Daoy (cell line): ENCODE measurements at regions not wholly inside any gene's neighbourhood (a gene's known extent, or its start where the extent isn't known, plus 50 kb on each side); places are given as distances from the start of the nearest gene placed in this dataset.
A peak's percentile ranks its signal among the peaks of the same experiment; 100 is the strongest.

Experiments
- DNase-seq: peaks from one replicate; pipeline ENCODE4 v3.0.0-alpha.2; 2015; ENCODE audit warnings: low read depth

DNA sequence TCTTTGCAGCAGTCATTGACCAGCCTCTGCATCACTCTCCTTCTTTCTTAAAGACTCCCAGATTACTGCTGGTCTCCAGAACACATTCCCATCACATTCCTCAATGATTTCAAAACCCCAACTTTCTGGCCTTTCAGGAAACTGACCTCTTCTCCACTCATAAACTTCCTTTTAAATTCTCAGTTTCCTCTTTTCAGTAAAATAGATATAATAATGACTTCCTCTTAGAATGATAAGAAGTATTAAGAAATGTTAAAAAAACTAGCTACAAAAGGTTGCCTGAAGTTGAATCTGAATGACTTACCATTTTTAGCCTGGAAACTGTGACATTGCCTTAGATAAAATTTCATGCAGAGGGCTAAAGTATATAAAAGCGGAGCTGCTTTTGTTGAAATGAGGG, 239.3 kb downstream of the OGFRL1 start:
- DNase-seq, result no peak

DNA sequence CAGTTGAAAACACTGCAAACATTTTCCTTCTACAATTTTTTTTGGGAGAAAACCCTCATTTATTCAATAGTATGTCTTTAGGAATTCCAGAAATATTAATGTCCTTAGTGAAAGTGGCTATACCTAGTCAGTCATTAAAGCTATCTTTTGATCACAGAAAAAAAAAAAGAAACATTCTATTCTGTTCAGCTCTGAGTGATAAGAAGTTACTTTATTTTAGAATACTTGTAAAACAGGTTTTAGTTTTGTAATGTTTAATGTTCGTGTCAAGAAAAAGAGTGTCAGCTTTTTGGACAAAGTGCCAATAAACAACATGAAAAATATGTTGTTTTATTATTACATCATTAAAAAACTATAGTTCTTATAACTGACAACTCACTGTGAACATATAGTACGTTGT, 240.4 kb downstream of the OGFRL1 start:
- DNase-seq, result no peak

DNA sequence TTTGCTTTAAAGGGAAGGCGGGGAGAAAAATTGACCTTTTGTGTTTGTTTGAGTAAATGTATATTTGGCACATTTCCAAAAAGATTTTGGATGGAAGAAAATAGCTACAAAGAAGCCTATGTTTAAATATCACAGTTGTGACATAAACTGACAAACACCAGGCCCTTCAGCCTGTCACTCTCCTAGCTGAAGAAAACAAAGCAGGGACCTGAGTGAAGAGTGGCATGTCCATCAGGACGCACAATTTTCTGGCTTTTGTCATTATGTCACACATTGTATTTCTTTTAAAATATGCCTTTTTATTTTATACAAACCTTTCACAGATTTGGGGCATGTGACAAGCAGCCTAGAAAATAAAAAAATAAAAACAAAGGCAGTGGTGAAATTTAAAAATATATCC, 241.2 kb downstream of the OGFRL1 start:
- no peak for DNase-seq

DNA sequence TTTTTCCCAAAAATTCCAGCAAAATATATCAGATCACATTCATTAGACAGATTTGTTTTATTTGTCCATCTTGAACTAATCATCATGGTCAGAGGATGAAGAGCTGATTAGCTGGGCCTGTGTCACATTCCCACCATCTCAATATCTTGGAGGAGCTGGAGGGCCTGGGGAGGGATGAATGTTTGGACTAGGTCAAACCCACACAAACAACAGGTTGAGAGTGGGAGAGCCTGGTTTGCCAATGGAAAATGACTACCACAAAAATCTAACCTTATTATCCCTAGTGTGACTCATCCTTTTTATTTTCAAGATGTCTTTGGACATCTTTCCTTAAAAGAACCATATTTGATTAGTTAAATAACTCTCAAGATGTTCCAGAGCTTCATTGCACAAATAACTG, 242.4 kb downstream of the OGFRL1 start:
- no peak for DNase-seq

DNA sequence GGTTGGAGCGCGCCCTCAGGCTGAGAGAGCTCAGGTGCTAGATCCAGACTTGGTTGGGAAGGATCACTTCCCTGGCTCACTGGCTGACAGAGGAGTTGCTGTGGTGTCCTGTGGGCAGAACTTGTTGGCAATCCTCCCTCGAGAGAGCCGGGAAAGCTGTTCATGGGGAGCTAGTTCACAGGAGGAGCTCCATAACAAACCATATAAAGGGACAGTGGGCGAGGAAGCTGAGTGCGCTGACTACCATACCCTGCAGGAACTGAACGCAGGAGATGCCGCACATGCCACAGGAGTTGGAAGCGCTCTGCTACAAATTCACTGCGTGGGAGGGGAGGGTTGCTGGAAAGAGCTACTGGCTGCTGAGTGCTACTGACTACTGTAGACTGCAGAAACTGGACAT, 243.2 kb downstream of the OGFRL1 start:
- no peak for DNase-seq

DNA sequence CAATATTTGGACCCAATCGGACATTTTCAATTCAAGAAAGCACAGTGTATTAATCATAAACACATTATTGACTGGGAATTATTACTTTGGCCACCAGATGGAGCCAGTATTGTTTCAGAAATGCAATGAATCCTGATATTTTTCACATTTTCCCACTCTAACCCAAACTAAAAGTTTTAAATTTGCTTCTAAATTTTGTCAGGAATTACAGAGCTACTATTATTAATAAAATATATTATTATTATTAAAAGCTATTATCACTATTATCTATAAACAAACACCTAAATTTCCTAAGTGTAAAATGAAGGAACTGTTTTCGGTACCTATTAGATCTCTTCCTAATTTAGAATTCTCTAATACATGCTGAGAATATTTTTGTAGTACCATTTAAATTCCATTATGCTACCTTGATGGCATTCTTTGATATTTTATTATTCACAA, 245.3 kb downstream of the OGFRL1 start:
- peak; percentile 21 for DNase-seq

DNA sequence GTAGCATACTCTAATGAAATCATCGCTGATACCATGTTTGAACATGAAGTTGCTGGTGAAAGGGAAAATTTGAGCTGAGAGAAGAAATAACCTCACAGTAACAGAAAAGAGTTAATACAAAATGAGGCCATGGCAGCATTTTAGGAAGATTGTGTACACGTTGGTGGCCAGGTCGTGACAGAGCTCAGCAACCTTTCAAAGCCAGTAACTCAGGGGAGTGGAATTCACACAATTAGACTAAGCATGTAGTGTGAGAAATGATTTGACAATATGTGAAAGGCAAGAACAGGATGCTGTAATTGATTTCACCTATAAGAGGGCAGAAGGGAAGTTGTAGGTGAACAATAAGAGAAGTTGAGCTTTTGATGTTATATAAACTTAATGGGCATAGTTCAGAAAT, 246.3 kb downstream of the OGFRL1 start:
- no peak for DNase-seq

DNA sequence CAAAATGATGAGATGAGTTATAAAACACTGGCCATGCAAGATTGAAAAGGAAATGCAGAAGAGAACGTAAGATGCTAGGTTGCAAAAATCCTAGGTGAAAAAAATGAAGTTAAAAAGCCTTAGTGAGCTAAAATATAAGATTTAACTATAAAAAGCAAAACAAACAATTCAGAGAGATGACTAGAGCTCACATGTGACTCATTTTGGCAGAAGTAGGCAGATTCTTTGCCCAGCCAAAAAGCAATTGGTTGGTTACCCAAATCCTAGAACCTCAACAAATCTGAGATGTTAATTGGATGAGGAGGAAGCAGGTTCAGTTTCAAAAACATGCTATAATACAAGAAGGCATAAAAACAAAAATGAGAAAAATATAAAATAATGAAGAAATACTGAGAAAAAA, 249.1 kb downstream of the OGFRL1 start:
- DNase-seq, result peak; percentile 8

DNA sequence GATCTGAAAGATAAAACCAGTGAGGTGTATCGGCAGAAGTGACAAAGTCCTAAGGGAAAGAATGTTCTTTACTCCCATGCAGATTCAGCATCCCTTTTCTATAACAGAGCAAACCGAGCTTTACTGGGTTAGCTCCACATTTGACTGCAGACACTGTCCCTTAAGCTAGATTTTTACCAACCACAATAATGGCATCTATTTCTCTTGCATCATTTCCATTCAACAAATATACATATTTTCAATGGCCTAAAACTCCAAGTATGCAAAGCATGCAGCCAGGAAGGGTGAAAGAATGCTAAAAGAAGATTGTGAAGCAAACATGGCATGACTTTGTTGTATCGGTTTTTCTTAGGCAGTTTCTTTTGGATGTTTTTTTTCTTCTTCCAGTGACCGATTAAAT, 255.4 kb downstream of the OGFRL1 start:
- DNase-seq, result no peak

DNA sequence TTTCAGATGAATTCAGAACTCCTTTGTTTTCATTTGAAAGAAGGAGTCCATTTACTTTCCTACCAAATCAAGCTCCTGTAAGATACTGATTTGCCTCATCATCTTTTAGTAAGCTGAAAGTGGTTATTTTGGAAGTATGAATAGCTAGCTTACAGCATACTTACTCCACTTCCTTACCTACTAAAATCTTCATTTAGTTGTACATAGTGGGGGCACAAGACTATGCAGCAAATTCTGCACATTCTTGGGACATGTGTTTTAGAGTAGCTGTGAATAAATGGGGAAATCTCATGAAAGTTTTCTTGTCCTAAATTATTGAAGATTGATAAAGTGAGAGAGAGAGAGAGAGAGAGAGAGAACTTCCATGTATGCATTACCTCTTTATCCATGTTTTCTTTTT, 256.3 kb downstream of the OGFRL1 start:
- DNase-seq, result no peak

DNA sequence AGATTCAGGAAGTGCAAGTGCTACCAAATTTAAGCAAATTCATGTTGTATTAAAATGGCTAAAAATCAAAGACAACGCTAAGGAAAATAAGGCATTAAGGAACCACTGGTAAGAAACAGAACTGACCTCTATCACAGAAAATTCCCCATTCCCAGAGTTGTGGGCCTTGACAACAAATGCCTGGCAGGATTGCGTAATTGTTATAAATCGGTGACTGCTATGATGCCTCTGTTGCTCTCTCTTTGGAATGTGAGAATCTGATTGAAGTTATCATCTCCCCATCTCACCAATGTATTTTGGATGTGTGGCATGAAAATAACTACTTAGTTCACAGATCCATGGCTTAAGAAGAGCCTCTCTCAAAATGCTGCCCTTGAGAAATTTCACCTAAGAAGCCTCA, 257.3 kb downstream of the OGFRL1 start:
- no peak for DNase-seq

DNA sequence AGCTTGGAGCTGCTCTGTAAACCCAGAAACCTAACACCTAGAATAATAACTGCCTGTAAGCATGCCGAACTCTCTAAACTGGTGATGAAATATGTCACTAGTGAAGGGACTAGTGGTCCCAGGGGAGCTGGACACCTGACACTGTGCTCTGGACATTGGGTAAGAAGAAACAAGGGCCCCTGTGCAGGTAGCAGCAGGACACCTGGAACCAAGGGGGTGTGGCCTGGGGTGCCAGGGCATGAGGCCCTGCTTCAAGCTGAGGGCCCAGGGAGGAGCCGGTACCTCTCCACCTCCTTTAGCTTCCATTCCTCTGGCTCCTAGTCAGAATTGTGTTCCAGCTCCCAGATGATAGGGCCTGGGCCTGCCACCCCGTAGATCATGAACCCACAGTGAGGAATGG, 263.2 kb downstream of the OGFRL1 start:
- DNase-seq, result no peak

DNA sequence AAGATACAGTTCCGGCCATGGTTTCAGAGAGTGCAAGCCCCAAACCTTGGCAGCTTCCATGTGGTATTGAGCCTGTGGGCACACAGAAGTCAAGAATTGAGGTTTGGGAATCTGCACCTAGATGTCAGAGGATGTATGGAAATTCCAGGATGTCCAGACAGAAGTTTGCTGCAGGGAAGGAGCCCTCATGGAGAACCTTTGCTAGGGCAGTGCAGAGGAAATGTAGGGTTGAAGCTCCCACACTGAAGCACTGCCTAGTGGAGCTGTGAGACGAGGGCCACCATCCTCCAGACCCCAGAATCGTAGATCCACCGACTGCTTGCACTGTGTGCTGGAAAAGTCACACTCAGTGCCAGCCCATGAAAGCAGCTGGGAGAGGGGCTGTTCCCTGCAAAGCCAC, 267.5 kb downstream of the OGFRL1 start:
- no peak for DNase-seq

DNA sequence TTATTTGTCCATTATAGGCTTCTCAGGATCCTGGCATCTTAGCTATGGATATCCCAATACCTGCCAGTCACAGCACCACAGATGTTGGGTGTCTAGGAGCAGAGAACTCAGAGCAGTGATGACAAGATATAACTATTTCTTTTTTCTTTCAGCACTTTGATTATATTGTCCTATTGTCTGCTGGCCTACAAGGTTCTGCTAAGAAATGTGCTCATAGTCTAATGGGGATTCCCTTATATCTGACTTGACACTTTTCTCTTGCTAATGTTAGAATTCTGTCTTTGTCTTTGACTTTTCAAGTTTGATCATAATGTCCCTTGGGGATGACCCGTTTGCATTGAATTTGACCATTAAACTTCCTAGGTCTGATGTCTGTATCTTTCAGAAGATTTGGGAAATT, 270.4 kb downstream of the OGFRL1 start:
- no peak for DNase-seq

DNA sequence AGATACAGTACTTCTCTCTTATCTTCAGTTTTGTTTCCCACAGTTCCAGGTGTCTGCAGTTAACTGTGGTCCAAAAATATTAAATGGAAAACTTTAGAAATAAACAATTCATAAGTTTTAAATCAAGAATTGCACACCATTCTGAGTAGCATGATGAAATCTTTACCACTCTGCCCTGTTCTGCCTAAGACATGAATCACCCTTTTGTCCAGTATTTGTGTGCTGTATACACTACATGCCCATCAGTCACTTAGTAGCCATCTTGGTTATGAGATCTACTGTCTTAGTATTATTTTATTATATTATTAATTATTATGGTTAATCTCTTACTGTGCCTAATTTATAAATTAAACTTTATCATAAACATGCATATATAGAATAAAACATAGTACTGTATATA, 279.0 kb downstream of the OGFRL1 start:
- no peak for DNase-seq

DNA sequence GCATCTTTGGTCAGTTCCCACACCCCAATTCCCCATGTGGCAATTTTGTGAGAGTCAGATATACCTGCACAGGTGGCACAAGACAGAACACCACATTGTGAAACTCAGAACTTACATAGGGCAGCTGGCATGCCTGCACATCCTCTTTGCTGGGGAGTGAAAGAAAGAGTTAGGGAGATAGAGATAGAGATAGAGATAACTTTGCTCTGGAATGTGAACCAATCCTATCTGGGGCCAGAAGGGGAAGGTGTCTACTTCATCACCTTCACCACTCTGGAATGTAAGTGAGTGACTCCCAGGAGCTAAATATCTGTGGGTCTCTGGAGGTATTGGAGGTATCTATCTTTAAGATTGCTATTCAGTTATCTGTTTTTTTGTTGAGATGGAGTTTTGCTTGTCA, 289.2 kb downstream of the OGFRL1 start:
- no peak for DNase-seq

DNA sequence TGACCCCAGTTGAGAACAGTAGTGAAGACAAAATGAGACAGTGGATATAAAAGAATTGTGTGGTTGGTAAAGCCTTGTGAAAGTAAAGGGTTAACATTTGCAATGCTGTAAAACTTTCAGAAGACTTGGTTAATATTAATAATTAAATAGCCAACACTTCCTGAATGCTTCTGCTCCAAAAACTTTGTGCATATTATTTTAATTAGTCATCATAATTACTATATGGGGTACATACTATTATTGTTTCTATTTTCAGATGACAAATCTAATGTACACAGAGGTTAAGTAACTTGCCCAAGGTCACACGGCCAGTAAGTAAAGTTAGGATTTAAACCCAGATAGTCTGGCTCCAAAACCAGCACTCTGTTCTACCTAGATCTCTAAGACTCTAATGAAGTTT, 291.3 kb downstream of the OGFRL1 start:
- no peak for DNase-seq

DNA sequence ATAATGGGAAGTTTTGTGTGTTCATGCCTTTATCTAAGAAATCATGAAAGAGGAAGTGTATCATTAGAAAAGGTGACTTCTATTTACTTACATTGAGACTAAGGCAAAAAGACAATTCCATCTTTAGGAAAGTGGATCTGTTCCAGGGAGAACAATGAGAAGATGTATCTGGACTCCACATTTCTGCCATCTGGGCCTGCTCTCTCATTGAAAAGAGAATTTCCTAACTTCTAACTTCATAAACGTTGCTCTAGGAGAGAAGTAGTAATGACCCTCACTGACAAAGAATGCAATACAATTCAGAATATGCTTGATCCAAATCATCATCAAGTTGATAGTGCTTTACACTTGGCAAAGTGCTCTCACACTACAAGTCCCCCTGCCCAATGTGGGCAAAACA, 294.2 kb downstream of the OGFRL1 start:
- no peak for DNase-seq

DNA sequence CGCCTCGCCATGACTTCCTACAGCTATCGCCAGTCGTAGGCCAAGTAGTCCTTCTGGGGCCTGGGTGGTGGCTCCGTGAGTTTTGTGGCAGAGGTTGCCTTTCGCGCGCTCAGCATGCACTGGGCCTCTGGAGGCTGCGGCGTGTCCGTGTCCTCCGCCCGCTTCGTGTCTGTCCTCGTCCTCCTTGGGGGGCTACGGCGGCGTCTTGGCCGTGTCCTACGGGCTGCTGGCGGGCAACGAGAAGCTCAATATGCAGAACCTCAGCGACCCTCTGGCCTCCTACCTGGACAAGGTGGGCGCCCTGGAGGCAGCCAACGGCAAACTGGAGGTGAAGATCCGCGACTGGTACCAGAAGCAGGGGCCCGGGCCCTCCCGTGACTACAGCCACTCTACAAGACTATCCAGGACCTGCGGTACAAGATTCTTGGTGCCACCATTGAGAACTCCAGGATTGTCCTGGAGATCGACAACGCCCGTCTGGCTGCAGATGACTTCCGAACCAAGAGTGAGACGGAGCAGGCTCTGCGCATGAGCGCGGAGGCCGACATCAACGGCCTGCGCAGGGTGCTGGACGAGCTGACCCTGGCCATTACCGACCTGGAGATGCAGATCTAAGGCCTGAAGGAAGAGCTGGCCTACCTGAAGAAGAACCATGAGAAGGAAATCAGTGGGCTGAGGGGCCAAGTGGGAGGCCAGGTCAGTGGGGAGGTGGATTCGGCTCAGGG, 296.3 kb downstream of the OGFRL1 start:
- no peak for DNase-seq

DNA sequence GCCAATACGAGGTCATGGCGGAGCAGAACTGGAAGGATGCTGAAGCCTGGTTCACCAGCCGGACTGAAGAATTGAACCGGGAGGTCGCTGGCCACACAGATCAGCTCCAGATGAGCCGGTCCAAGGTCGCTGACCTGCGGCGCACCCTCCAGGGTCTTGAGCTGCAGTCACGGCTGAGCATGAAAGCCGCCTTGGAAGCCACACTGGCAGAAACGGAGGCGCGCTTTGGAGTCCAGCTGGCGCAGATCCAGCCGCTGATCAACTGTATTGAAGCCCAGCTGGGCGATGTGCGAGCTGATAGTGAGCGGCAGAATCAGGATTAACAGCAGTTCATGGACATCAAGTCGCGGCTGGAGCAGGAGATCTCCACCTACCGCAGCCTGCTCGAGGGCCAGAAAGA, 296.9 kb downstream of the OGFRL1 start:
- DNase-seq, result no peak

DNA sequence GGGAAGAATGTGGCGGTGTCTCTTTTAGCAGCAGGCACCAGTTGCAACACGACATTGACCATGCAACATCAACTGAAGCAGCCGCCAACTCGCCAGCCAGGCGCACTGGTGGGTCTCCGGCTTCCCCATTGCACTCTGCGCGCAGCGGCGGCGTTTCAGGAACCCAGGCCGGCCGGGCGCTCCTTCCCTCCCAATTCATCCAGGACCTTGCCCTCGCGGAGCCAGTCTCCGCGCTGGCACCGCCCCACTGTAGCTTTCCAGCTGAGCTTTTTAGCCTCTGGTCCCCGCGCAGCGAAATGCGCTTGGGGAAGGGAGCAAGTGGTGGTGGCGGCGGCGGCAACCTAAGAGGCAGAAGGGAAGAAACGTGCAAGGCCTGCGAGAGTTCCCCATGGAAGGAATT, 297.9 kb upstream of the RIMS1 start:
- DNase-seq, result no peak

DNA sequence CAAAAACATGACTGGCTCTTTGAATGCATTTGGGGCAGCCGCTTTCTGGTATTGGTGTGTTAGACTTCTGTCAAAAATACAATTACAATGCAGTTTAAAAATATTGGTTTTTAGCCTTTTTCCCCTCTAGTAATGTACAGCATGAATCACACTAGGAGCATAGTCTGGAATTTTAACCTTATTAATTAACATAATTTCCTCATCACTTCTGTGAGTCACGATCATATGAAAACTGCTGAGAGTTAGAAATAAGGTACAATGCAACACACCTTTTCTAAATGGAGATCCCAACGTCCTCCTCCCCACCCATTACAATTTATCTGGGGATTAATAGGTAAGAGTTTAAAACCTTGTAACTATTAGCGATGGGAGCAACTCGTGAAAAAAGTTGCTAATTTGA, 297.1 kb upstream of the RIMS1 start:
- DNase-seq, result no peak

DNA sequence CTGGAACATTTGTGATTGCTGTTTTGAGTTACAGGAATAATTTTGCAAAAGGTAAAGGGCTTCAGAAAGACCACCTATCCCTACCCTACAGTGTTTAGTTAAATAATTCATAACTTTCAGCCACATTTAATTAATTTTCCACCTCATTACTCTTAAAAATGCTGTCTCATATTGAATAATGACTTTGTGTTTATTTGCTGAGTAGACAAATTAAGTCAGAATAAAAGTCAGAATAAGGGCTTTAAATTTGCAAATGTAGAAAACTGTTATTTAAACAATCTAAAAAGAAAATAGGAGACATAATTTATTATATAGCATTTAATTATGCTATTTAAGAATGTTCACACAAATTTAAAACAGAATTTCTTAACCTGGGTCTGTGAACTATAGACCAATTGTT, 293.7 kb upstream of the RIMS1 start:
- no peak for DNase-seq

DNA sequence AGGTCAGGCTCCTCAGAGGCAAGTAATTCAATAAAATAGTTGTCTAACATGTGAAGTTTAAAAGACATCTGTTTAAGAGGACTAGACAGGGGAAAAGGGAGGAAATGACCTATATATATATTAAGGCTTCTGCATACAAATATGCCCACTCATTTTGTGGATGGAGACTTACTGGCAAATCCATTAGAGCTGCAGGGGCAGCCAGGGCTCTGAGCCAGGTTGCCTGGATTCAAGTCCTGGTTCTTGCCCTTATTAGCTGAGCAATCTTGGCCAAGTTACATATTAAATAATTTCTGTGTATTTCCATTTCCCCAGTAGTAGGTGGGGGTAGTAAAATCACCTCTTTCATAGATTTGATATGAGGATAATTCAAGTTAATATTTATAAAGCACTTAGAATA, 287.0 kb upstream of the RIMS1 start:
- no peak for DNase-seq
